GM19467 (cell line): ENCODE measurements at regions not wholly inside any gene's neighbourhood (a gene's known extent, or its start where the extent isn't known, plus 50 kb on each side); places are given as distances from the start of the nearest gene placed in this dataset.

Experiments used
- ATAC-seq: cut with Tn5 transposase; IDR thresholded peaks from one replicate; pipeline ENCODE4 v1.9.1; 2021; ENCODE audit warnings: mild to moderate bottlenecking, moderate library complexity; ENCODE audit not compliant: unreplicated experiment

GRCh38 chr12:115338566-115339294, 654.8 kb upstream of the TBX3 start:
- ATAC-seq, result no peak

DNA sequence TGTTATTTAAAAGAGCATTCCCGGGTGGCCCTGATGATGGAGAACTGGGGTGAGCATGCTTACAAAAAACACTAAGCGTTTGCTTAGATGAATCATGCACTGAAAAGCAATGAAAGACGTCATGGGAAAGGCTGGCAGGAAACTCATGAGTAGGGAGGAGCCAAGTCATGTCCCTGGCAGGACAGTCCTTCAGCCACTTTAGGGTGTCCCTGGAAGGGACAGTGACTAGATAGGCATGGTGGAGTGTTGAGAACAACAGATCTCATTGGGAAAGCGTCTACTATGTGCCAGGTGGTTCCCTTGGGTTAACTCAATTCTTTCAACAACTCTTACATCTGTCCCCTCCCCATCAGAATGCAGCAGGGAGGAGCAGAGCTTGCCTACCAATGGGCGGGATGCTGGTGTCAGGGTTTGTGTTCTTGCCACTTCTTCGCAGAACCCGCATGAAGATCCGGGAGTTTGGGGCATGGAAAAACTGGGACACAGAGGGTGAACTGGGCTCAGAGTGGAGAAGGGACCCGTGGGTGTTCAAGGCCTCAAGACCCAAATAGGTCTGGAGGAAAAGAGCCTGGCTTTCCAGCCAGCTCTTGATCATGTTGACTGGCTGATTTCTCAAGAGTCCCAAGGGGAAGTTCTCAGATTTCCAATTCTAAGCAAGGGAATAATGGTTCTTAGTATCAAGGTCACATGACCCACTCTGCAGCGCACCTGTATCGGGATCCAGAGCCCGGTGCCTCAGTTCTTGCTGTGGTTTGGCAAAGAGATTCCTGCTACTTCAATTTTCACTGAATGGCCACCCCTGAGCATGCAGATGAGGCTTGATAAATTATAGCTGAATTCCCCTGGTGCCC, 653.9 kb upstream of the TBX3 start:
- no peak for ATAC-seq

GRCh38 chr12:115336506-115336905, 652.5 kb upstream of the TBX3 start:
- no peak for ATAC-seq

DNA sequence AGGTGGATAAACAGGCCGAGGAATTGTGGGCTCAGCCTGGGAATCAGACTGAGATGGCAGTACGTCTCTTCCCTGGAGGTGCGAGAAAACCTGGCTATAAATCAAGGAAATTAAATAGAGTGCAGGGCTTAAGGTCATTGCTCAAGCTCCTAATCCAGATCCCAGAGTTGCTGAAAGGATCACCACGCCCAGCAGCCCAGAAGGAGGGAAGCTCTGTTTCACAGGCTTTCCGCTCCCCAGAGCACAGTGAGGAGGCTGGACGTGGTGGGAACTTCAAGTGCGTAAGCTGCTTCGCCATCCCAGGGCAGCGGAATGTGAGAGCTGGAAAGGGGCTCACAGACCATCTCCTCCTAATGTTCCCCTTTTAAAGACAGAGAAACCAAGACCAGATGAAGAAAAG, 651.6 kb upstream of the TBX3 start:
- ATAC-seq, result no peak

GRCh38 chr12:115335048-115335447, 651.1 kb upstream of the TBX3 start:
- no peak for ATAC-seq

GRCh38 chr12:115332945-115333344, 649.0 kb upstream of the TBX3 start:
- ATAC-seq, result no peak

GRCh38 chr12:115325858-115326257, 641.9 kb upstream of the TBX3 start:
- ATAC-seq, result no peak

DNA sequence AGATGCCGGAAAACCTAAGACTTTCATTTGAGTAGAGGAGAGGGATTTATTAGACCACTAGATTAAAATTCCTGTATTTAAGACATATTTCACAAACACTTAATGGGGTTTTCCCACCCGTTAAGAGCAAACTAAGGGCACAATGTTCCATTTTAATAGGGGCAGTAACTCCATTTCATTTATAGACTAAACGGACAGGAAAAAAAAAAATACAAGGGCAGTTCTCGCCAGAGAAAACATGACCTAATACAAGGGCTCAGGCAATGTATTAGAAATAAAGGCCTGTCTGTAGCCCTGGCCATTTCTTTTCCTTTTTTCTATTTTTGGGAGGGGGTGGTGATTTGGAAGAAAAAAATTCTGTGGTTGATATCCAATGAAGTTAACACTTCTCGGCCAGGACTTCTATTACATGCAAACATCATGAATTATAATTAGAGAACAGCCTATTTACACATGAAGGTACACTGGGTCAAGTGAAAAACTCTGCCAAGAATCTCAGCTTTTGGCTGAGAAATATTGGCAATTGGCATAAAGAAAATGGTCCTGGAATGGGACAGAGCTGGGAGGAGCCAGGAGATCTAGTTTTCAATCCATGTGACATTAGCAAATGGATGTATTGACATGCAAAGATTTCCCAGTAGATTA, 641.1 kb upstream of the TBX3 start:
- no peak for ATAC-seq

DNA sequence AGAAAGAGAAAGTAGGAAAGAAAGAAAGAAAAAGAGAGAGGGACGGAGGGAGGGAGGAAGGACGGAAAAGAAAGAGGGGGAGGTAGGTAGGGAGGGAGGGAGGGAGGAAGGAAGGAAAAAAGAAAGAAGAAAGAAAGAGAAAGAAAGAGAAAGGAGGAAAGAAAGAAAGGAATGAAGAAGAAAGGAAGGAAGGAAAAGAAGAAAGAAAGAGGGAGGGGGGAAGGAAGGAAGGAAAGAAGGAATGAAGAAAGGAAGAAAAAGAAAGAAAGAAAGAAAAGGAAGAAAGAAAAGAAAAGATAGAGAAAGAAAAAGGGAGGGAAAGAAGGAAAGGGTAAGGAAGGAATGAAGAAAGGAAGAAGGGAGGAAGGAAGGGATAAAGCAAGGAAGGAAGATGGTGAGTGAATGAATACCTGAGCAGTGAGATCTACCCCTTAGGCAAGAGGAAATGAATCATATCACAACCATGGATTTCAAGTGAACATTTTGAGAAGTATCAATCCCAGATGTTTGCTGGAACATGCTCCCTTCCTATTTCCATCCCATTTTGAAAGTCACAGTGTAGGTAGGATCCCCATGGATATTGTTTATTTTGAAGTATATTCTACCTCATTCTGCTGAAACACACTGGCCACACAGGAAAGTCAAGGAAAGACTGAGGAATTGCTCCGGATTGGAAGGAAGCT, 639.4 kb upstream of the TBX3 start:
- ATAC-seq, result no peak

GRCh38 chr12:115322275-115322674, 638.3 kb upstream of the TBX3 start:
- no peak for ATAC-seq

DNA sequence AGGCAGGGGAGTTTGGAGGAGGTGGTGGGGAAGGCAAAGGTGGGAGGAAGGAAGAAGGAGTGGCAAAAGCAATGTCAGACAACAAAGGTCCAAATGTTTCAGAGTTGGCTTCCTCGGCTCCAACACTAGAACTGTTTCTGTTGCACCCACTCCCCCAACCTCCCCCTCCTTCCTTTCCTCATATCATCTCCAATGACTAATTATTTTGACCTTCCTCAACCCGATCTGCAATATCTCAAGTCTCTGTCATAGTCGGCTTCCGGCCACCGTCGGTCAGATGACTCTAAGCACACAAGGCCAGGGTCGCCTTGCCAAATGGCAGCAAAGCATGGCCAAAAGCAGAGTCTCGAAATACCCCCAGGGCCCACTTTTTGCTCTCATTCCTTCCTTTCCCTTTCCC, 637.0 kb upstream of the TBX3 start:
- no peak for ATAC-seq

GRCh38 chr12:115320451-115320850, 636.5 kb upstream of the TBX3 start:
- ATAC-seq, result no peak

- no peak for ATAC-seq
These were observed 635.6 kb upstream of the TBX3 start for GRCh38 chr12:115319446-115320040.

DNA sequence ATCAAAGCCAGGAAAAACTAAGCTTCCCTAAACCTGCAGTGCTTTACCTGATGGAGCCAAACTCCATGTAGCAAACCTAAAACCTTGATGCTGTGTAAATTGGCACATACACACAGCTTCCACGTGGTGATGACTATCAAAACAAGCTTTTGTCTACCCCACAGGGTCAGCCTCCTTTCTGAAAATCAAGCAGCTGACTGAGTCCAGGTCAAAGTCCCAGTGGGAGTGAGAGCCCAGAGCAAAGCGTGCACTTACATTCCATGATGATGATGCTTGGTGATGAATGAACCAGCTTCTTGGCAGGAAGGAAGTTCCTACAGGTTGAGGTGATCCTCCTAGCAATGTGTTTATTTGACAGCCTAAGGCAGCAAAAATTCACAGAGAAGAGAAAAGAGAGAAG, 630.0 kb upstream of the TBX3 start:
- no peak for ATAC-seq

GRCh38 chr12:115312901-115313300, 628.9 kb upstream of the TBX3 start:
- ATAC-seq, result no peak

DNA sequence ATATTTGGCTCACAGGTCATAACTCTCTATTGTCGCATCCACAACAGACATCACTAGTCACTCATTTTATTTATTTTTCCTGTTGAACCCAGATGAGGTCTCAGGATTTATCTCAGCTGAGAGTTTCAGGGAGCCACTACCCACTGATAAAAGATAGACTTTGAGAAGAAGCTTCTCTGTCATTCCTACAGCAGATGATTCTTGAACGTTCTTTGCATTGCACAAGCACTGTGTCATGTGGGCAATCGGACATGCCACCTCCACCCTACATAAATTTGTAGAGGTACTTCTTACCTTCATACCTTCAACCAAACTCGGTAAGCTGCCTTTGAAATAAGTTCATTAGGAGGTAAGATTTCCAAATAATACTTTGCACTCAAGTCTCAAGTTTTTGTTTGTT, 627.9 kb upstream of the TBX3 start:
- ATAC-seq, result no peak

DNA sequence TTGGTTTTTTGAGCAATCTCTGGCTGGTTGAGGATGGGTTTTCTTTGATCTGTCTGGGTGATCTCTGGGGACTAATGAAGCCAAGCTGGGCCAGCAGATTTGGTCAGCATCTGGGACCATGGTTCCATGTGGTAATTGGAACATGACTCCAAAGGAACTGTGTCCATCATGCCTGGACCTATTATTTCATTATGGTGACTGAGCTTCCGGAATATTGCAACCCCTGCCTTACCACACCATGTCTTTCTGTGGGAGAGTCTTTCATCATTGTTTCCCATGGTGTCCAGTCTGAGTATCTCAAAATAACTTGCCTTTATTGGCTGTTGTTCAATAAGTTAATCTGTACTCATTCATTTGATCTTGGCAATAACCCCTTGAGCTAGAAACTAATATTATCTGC, 624.9 kb upstream of the TBX3 start:
- no peak for ATAC-seq

GRCh38 chr12:115306380-115306779, 622.4 kb upstream of the TBX3 start:
- no peak for ATAC-seq

- ATAC-seq, result no peak
These were observed 621.9 kb upstream of the TBX3 start for GRCh38 chr12:115305867-115306266.

DNA sequence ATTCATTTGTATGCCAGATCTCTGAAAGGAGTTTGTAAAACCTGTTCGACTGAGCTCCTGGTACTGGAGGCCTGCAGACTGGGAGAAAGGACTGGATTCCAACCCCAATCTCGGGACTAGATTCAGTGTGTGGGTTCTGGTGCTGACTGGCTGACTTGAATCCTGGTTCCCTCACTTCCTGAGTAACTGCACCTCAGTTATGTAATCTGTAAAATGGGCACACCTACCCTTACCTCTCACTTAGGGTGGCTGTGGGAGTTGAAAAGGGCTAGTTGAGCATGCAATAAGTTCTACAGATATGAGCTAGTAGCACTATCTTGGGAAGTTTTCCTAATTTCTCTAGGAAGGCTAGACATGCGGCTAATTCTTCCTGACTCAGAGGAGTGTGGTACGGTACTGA, 621.3 kb upstream of the TBX3 start:
- ATAC-seq, result no peak

- ATAC-seq, result no peak
These were observed 619.8 kb upstream of the TBX3 start for GRCh38 chr12:115303723-115304309.
